Mammary epithelial cell (primary cell): ENCODE measurements at regions not wholly inside any gene's neighbourhood (a gene's known extent, or its start where the extent isn't known, plus 50 kb on each side); places are given as distances from the start of the nearest gene placed in this dataset.

Experiments used
- CTCF ChIP-seq, 2 donors: IDR thresholded peaks in 1 of 2; conservative IDR thresholded peaks in 1 of 2; 2 replicates each; pipeline ENCODE4 v1.5.1; 2011 to 2012; ENCODE audit warnings: inconsistent platforms in 2 of 2, low read length in 2 of 2, mild to moderate bottlenecking in 2 of 2, control low read depth in 1 of 2, low read depth in 1 of 2; ENCODE audit not compliant: insufficient read depth in 1 of 2; ENCODE audit errors: extremely low read depth in 1 of 2
- EZH2 ChIP-seq: IDR thresholded peaks from 2 replicates; pipeline ENCODE4 v1.6.1; 2012; ENCODE audit warnings: low read length, inconsistent platforms, borderline replicate concordance

DNA sequence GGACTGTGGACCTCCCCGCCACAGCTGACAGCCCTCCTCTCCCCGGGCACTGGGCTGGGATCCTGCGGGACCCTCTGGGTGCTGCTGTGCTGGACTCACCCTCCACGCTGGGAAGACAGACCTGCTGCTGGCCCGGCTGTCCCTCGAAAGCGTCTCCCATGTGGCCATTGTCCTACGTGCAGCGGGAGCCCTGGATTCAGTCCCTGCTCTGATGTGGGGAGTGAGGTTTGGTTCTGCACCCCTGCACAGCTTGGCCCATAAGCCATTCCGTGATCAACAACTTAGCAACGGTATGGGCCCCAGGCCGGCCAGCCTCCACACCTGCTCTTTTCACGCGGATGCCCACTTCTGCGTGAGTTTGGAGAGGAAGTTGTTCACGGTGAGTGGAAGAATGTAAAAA, 195.2 kb downstream of the TEX29 start:
- TF ChIP-seq CTCF (conservative IDR thresholded peaks at IDR 0.05 in 1 of 2, IDR thresholded peaks at IDR 0.05 in 1 of 2; ENCODE audit: extremely low read depth in 1 of 2, insufficient read depth in 1 of 2, low read depth in 1 of 2, low read length in 2 of 2), result no peak
- TF ChIP-seq EZH2, result no peak
